Esophagus squamous epithelium (tissue), 4 donors: ENCODE measurements at regions not wholly inside any gene's neighbourhood (a gene's known extent, or its start where the extent isn't known, plus 50 kb on each side); places are given as distances from the start of the nearest gene placed in this dataset.

Experiments used
- POLR2A ChIP-seq, 4 donors: fragments of 450-650 bp; IDR thresholded peaks; one replicate each; pipeline ENCODE4 v1.6.1; 2017; ENCODE audit warnings: antibody characterized with exemption in 4 of 4, mild to moderate bottlenecking in 4 of 4, moderate library complexity in 3 of 4
- TF ChIP-seq, protein P1 (sequence below), 6 experiments: fragments of 450-650 bp in 4 of 6; fragments of 200-600 bp in 2 of 6; sonication (generic) in 2 of 6; IDR thresholded peaks; one replicate each; pipeline ENCODE4 v1.5.1; 2016 to 2019; ENCODE audit warnings: antibody characterized with exemption in 6 of 6, mild to moderate bottlenecking in 4 of 6, moderate library complexity in 4 of 6

DNA sequence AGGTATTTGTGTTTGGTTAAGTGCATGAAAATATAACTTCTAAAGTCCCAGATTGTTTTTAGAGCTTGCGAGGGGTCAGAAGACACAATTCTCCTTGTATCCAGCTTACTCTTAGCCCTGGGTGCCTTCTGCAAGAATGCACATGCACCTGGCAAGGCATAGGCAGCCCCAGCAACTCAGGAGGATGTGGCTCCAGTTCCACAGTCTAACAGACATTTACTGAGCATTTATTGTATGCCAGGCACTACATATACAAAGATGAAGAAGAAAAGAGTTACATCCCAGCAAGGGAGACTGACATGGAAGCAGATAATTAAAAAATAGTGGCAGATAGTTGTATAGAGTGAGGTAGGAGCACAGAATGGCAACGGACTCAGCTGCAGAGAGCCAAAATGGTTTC is 101.1 kb upstream of the FRY start:
- TF ChIP-seq, protein P1, sequence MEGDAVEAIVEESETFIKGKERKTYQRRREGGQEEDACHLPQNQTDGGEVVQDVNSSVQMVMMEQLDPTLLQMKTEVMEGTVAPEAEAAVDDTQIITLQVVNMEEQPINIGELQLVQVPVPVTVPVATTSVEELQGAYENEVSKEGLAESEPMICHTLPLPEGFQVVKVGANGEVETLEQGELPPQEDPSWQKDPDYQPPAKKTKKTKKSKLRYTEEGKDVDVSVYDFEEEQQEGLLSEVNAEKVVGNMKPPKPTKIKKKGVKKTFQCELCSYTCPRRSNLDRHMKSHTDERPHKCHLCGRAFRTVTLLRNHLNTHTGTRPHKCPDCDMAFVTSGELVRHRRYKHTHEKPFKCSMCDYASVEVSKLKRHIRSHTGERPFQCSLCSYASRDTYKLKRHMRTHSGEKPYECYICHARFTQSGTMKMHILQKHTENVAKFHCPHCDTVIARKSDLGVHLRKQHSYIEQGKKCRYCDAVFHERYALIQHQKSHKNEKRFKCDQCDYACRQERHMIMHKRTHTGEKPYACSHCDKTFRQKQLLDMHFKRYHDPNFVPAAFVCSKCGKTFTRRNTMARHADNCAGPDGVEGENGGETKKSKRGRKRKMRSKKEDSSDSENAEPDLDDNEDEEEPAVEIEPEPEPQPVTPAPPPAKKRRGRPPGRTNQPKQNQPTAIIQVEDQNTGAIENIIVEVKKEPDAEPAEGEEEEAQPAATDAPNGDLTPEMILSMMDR (IDR thresholded peaks at IDR 0.05) = no peak
- no peak for TF ChIP-seq POLR2A (IDR thresholded peaks at IDR 0.05)
